Neural cell (in vitro differentiated cells): ENCODE measurements at regions not wholly inside any gene's neighbourhood (a gene's known extent, or its start where the extent isn't known, plus 50 kb on each side); places are given as distances from the start of the nearest gene placed in this dataset.
"Not testable (repeated sequence)": the region's sequence is repeated elsewhere in the genome, so short reads cannot be mapped to it uniquely, and the experiment has no call there.

Experiments
- CTCF ChIP-seq: fragments of 450-650 bp; IDR thresholded peaks from 2 replicates; pipeline ENCODE4 v1.5.1; 2014; ENCODE audit warnings: antibody characterized with exemption, mild to moderate bottlenecking, moderate library complexity; ENCODE audit not compliant: poor library complexity, severe bottlenecking
- EP300 ChIP-seq: fragments of 450-650 bp; conservative IDR thresholded peaks from 2 replicates; pipeline ENCODE4 v1.6.1; 2014; ENCODE audit warnings: antibody characterized with exemption, mild to moderate bottlenecking, moderate library complexity; ENCODE audit not compliant: poor library complexity, severe bottlenecking
- POLR2AphosphoS5 ChIP-seq: IDR thresholded peaks from 2 replicates; pipeline ENCODE4 v1.6.1; 2012
- REST ChIP-seq: IDR thresholded peaks from 2 replicates; pipeline ENCODE4 v1.6.1; 2012; ENCODE audit warnings: borderline replicate concordance
- SMC3 ChIP-seq: fragments of 450-650 bp; conservative IDR thresholded peaks from 2 replicates; pipeline ENCODE4 v1.6.1; 2014; ENCODE audit warnings: antibody characterized with exemption, mild to moderate bottlenecking, moderate library complexity; ENCODE audit not compliant: poor library complexity

DNA sequence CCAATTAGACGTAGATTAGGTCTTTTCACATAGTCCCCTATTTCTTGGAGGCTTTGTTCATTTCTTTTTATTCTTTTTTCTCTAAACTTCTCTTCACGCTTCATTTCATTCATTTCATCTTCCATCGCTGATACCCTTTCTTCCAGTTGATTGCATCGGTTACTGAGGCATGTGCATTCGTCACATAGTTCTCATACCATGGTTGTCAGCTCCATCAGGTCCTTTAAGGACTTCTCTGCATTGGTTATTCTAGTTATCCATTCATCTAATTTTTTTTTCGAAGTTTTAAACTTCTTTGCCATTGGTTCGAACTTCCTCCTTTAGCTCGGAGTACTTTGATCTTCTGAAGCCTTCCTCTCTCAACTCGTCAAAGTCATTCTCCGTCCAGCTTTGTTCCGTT, 541.7 kb upstream of the KLF4 start:
- TF ChIP-seq CTCF, EP300, SMC3, REST, POLR2AphosphoS5: not testable (repeated sequence)
